HEK293T (cell line): ENCODE measurements at regions not wholly inside any gene's neighbourhood (a gene's known extent, or its start where the extent isn't known, plus 50 kb on each side); places are given as distances from the start of the nearest gene placed in this dataset.
"Not testable (repeated sequence)": the region's sequence is repeated elsewhere in the genome, so short reads cannot be mapped to it uniquely, and the experiment has no call there.

Experiments
- BHLHE40 ChIP-seq: fragments of 450-650 bp; IDR thresholded peaks from 2 replicates; pipeline ENCODE4 v1.6.1; 2016; ENCODE audit warnings: mild to moderate bottlenecking, moderate library complexity, borderline replicate concordance
- CTBP1 ChIP-seq: fragments of 450-650 bp; IDR thresholded peaks from 2 replicates; pipeline ENCODE4 v1.6.1; 2016; ENCODE audit warnings: borderline replicate concordance
- ELF4 ChIP-seq: fragments of 450-650 bp; IDR thresholded peaks from 2 replicates; pipeline ENCODE4 v1.6.1; 2017; ENCODE audit warnings: antibody characterized with exemption
- FOXA1 ChIP-seq: fragments of 450-650 bp; IDR thresholded peaks from 2 replicates; pipeline ENCODE4 v1.6.1; 2016; ENCODE audit warnings: mild to moderate bottlenecking
- FOXM1 ChIP-seq: fragments of 450-650 bp; IDR thresholded peaks from 2 replicates; pipeline ENCODE4 v1.6.1; 2017; ENCODE audit warnings: mild to moderate bottlenecking, borderline replicate concordance
- PKNOX1 ChIP-seq: fragments of 450-650 bp; IDR thresholded peaks from 2 replicates; pipeline ENCODE4 v1.6.1; 2016
- SP1 ChIP-seq: fragments of 450-650 bp; IDR thresholded peaks from 2 replicates; pipeline ENCODE4 v1.6.1; 2017
- TARDBP ChIP-seq: fragments of 450-650 bp; IDR thresholded peaks from 2 replicates; pipeline ENCODE4 v1.6.1; 2016

- not testable (repeated sequence) for TF ChIP-seq BHLHE40, TARDBP, ELF4, FOXA1, PKNOX1, FOXM1, SP1, CTBP1
These were observed 532.8 kb upstream of the NRP1 start for GRCh38 chr10:33867199-33867789.
